B cell (primary cell): ENCODE measurements at regions not wholly inside any gene's neighbourhood (a gene's known extent, or its start where the extent isn't known, plus 50 kb on each side); places are given as distances from the start of the nearest gene placed in this dataset.

Experiments
- ATAC-seq: fragments of 200-7000 bp; cut with Tn5 transposase; one replicate; pipeline ENCODE4 v1.10.0; 2021; ENCODE audit warnings: low read depth, mild to moderate bottlenecking, moderate number of reproducible peaks, moderate library complexity
- CTCF ChIA-PET: fragments of 350-600 bp; sonication (Branson Sonifier 250); formaldehyde crosslinking; loops from one replicate; lab custom pipeline; 2021; ENCODE audit warnings: antibody characterized with exemption, inconsistent platforms; lab: Charles Lee
- POLR2A ChIA-PET: fragments of 350-600 bp; sonication (Branson Sonifier 250); formaldehyde crosslinking; loops from one replicate; lab custom pipeline; 2021; ENCODE audit warnings: antibody characterized with exemption; lab: Charles Lee
- DNase-seq: peaks from one replicate; pipeline ENCODE4 v3.0.0; 2013
- H2AFZ ChIP-seq: 2 replicates; pipeline ENCODE4 v1.6.1; 2012; ENCODE audit warnings: mild to moderate bottlenecking, low read depth, low read length; ENCODE audit not compliant: insufficient read depth, poor library complexity, severe bottlenecking
- H3K27ac ChIP-seq, 2 donors: 1 replicate in 1 of 2; 2 replicates in 1 of 2; pipeline ENCODE4 v1.5.1; 2012 to 2013; ENCODE audit warnings: low read length in 2 of 2, mild to moderate bottlenecking in 2 of 2, moderate library complexity in 1 of 2
- H3K27me3 ChIP-seq, 4 experiments: fragments of 200-600 bp in 1 of 4; sonication (generic) in 1 of 4; replicated peaks in 1 of 4; 1 replicate in 2 of 4; 2 replicates in 2 of 4; pipeline versions ENCODE4 v1.6.1 to v1.7.0; 2013 to 2016; ENCODE audit warnings: low read length in 3 of 4, mild to moderate bottlenecking in 2 of 4, mixed read lengths in 1 of 4, moderate library complexity in 1 of 4; ENCODE audit not compliant: insufficient read depth in 4 of 4, control insufficient read depth in 3 of 4; ENCODE audit errors: control extremely low read depth in 1 of 4
- H3K36me3 ChIP-seq, 2 experiments: replicated peaks in 1 of 2; 1 replicate in 1 of 2; 2 replicates in 1 of 2; pipeline versions ENCODE4 v1.6.1 to v1.7.1; 2013; ENCODE audit warnings: low read length in 1 of 2; ENCODE audit not compliant: insufficient read depth in 2 of 2, control insufficient read depth in 1 of 2; ENCODE audit errors: control extremely low read depth in 1 of 2, extremely low read depth in 1 of 2
- H3K4me1 ChIP-seq, 2 donors: fragments of 200-600 bp in 1 of 2; sonication (generic) in 1 of 2; 1 replicate in 1 of 2; 2 replicates in 1 of 2; pipeline versions ENCODE4 v1.5.1 to v1.6.1; 2013 to 2017; ENCODE audit warnings: low read length in 2 of 2; ENCODE audit not compliant: control insufficient read depth in 2 of 2, insufficient read depth in 2 of 2
- H3K4me2 ChIP-seq: replicated peaks from 2 replicates; pipeline ENCODE3; 2012; ENCODE audit warnings: mild to moderate bottlenecking, low read depth, low read length; ENCODE audit not compliant: poor library complexity, severe bottlenecking
- H3K4me3 ChIP-seq, 5 experiments: fragments of 200-600 bp in 1 of 5; sonication (generic) in 1 of 5; 1 replicate in 3 of 5; 2 replicates in 2 of 5; pipeline versions ENCODE4 v1.5.1 to v1.7.0; 2011 to 2016; ENCODE audit warnings: low read length in 4 of 5, mild to moderate bottlenecking in 4 of 5, low read depth in 2 of 5, control low read depth in 1 of 5, moderate library complexity in 1 of 5; ENCODE audit not compliant: insufficient read depth in 1 of 5; ENCODE audit errors: control extremely low read depth in 1 of 5, extremely low read depth in 1 of 5
- H3K79me2 ChIP-seq: fragments of 200-600 bp; sonication (generic); one replicate; pipeline ENCODE4 v1.6.0; 2016; ENCODE audit warnings: low read length; ENCODE audit not compliant: control insufficient read depth, insufficient read depth
- H3K9ac ChIP-seq: fragments of 200-600 bp; sonication (generic); 2 replicates; pipeline ENCODE4 v1.6.1; 2017; ENCODE audit warnings: mild to moderate bottlenecking, low read length, moderate library complexity
- H3K9me3 ChIP-seq, 3 donors: one replicate each; pipeline versions ENCODE4 v1.6.1 to v1.7.1; 2013; ENCODE audit warnings: low read length in 2 of 3; ENCODE audit not compliant: control insufficient read depth in 2 of 3, insufficient read depth in 1 of 3; ENCODE audit errors: control extremely low read depth in 1 of 3
- H4K20me1 ChIP-seq: 2 replicates; pipeline ENCODE4 v1.6.0; 2012; ENCODE audit warnings: mild to moderate bottlenecking, low read length; ENCODE audit not compliant: insufficient read depth, control insufficient read depth, poor library complexity, severe bottlenecking
- H3K27ac Mint-ChIP-seq: one replicate; pipeline ENCODE4 v1.8.0; 2021; ENCODE audit warnings: mixed read lengths
- H3K27me3 Mint-ChIP-seq: one replicate; pipeline ENCODE4 v1.8.0; 2021; ENCODE audit warnings: mixed read lengths
- H3K4me1 Mint-ChIP-seq: one replicate; pipeline ENCODE4 v1.8.0; 2021; ENCODE audit warnings: mixed read lengths
- H3K4me3 Mint-ChIP-seq: one replicate; pipeline ENCODE4 v1.8.0; 2021; ENCODE audit warnings: mixed read lengths
- H3K9me3 Mint-ChIP-seq: one replicate; pipeline ENCODE4 v1.8.0; 2022; ENCODE audit warnings: mixed read lengths; ENCODE audit not compliant: insufficient read depth
- EZH2 ChIP-seq: IDR thresholded peaks from 2 replicates; pipeline ENCODE4 v1.6.1; 2012; ENCODE audit warnings: borderline replicate concordance, low read depth, mild to moderate bottlenecking, moderate library complexity, low read length; ENCODE audit not compliant: insufficient read depth, poor library complexity, severe bottlenecking
- WGBS: methylation state at CpG from one replicate; pipeline ENCODE4 v1.1.5; 2013; ENCODE audit warnings: missing lambda C conversion rate; ENCODE audit not compliant: insufficient coverage; 5-methylcytosine and 5-hydroxymethylcytosine counted together
- intact Hi-C: fragments of 100-400 bp; cut with micrococcal nuclease; formaldehyde crosslinking; loops from one replicate; pipeline ENCODE4 v1.10.0; 2022
- TF ChIP-seq, protein P1 (sequence below): fragments of 200-600 bp; IDR thresholded peaks from one replicate; pipeline ENCODE4 v1.8.0; 2022; ENCODE audit warnings: antibody characterized with exemption, mild to moderate bottlenecking

DNA sequence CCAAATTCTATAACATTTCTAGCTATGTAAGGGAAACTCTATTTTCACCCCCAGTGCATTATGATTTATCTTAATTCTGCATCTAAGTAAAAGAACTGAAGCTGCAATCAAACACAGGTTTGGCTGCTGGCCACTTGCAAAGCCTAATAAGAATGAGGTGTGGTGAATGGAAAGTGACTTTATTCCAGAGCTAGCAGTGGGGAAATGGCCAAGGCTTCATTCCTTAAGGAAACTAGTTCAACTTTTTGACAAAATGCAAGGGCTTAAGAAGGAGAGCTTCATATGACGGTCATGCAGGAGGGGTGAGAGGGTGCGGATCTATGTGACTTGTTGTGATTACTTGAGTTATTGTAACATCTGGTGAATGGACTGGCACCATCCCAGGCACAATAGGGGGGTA lies 1802.0 kb downstream of the SUCLG1 start:
- Histone ChIP-seq H3K79me2 (no peaks in the 10 kb centered on the region), H3K4me1 (no peaks in the 10 kb centered on the region), H3K36me3 (no peaks in the 10 kb centered on the region), H3K27ac (no peak overlapping the region), H3K27me3 (no peaks in the 10 kb centered on the region), H3K4me2 (no peak overlapping the region), H3K9me3 (peaks cover 0 to 8% (median 0%) of the 10 kb centered on the region in 3 donors), H3K9ac (no peak overlapping the region), H4K20me1 (no peaks in the 10 kb centered on the region), H3K4me3 (no peak overlapping the region), H2AFZ (no peak overlapping the region)
- ChIA-PET POLR2A (no interaction called here), CTCF (no interaction called here)
- ATAC-seq (no peak), DNase-seq (no peak)
- no peak overlapping the region for H3K27ac Mint-ChIP-seq
- no peaks in the 10 kb centered on the region for H3K4me1 Mint-ChIP-seq
- H3K4me3 Mint-ChIP-seq: no peak overlapping the region
- H3K27me3 Mint-ChIP-seq: no peaks in the 10 kb centered on the region
- TF ChIP-seq, protein P1, sequence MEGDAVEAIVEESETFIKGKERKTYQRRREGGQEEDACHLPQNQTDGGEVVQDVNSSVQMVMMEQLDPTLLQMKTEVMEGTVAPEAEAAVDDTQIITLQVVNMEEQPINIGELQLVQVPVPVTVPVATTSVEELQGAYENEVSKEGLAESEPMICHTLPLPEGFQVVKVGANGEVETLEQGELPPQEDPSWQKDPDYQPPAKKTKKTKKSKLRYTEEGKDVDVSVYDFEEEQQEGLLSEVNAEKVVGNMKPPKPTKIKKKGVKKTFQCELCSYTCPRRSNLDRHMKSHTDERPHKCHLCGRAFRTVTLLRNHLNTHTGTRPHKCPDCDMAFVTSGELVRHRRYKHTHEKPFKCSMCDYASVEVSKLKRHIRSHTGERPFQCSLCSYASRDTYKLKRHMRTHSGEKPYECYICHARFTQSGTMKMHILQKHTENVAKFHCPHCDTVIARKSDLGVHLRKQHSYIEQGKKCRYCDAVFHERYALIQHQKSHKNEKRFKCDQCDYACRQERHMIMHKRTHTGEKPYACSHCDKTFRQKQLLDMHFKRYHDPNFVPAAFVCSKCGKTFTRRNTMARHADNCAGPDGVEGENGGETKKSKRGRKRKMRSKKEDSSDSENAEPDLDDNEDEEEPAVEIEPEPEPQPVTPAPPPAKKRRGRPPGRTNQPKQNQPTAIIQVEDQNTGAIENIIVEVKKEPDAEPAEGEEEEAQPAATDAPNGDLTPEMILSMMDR: no peak
- no peak for TF ChIP-seq EZH2
- WGBS: 85% methylated on average over 2 of the region's 2 CpGs
- H3K9me3 Mint-ChIP-seq: no peaks in the 10 kb centered on the region
- intact Hi-C loops: no loop called here

DNA sequence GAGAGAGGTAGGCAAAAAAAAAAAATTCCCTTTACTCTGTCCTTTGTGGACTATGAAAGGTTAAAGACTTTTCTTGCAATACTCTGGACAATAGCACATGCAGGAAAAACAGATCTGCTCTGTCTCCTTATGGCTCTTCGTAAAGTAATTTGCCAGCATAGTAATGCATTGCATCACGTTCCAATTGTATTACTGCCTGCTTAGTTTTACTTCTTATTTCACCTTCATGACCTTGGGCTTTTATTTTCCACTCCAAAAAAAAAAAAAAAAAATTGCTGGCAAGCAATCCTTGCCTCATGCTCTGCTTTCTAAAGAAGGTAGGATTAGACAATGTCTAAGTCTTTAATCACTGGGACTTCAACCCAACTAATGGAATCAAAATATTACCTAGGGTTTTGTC lies 1802.7 kb downstream of the SUCLG1 start:
- Histone ChIP-seq H3K9ac (no peak overlapping the region), H3K4me1 (no peaks in the 10 kb centered on the region), H3K4me2 (no peak overlapping the region), H4K20me1 (no peaks in the 10 kb centered on the region), H3K9me3 (peaks cover 0 to 8% (median 0%) of the 10 kb centered on the region in 3 donors), H3K4me3 (no peak overlapping the region), H3K36me3 (no peaks in the 10 kb centered on the region), H2AFZ (no peak overlapping the region), H3K27ac (no peak overlapping the region), H3K79me2 (no peaks in the 10 kb centered on the region), H3K27me3 (no peaks in the 10 kb centered on the region)
- intact Hi-C loops: no loop called here
- no peaks in the 10 kb centered on the region for H3K9me3 Mint-ChIP-seq
- H3K4me1 Mint-ChIP-seq: no peaks in the 10 kb centered on the region
- DNase-seq (no peak), ATAC-seq (no peak)
- CTCF ChIA-PET: no interaction called here
- no peak for TF ChIP-seq EZH2
- TF ChIP-seq, protein P1: no peak
- H3K4me3 Mint-ChIP-seq: no peak overlapping the region
- no peak overlapping the region for H3K27ac Mint-ChIP-seq
- H3K27me3 Mint-ChIP-seq: no peaks in the 10 kb centered on the region
- POLR2A ChIA-PET: no interaction called here
- WGBS: 80% methylated on average over 1 of the region's 2 CpGs
